Neural cell (in vitro differentiated cells): ENCODE measurements at regions not wholly inside any gene's neighbourhood (a gene's known extent, or its start where the extent isn't known, plus 50 kb on each side); places are given as distances from the start of the nearest gene placed in this dataset.

Experiments
- H2AFZ ChIP-seq: fragments of 200-600, 300-800 bp; sonication (generic), shearing (Covaris generic); 2 replicates; pipeline ENCODE4 v1.6.0; 2014; ENCODE audit warnings: low read depth, mild to moderate bottlenecking, antibody characterized with exemption, low read length, moderate library complexity
- H3F3A ChIP-seq: fragments of 200-600 bp; shearing (Covaris generic); 2 replicates; pipeline ENCODE4 v1.6.1; 2016; ENCODE audit warnings: mild to moderate bottlenecking, moderate library complexity, mixed read lengths, antibody characterized with exemption, low read length; ENCODE audit not compliant: insufficient read depth, poor library complexity, severe bottlenecking
- H3K27ac ChIP-seq: fragments of 200-600, 300-800 bp; sonication (generic), shearing (Covaris generic); 2 replicates; pipeline ENCODE4 v1.5.1; 2014; ENCODE audit warnings: mild to moderate bottlenecking, low read length, moderate library complexity
- H3K27me3 ChIP-seq: fragments of 300-800, 200-600 bp; sonication (generic), shearing (Covaris generic); 2 replicates; pipeline ENCODE4 v1.6.0; 2014; ENCODE audit warnings: mild to moderate bottlenecking, low read depth, low read length, moderate library complexity; ENCODE audit not compliant: insufficient read depth
- H3K36me3 ChIP-seq: fragments of 300-800, 200-600 bp; sonication (generic), shearing (Covaris generic); 2 replicates; pipeline ENCODE4 v1.5.1; 2014; ENCODE audit warnings: mild to moderate bottlenecking, antibody characterized with exemption, low read length, moderate library complexity; ENCODE audit not compliant: insufficient read depth
- H3K4me2 ChIP-seq: fragments of 300-800, 200-600 bp; sonication (generic), shearing (Covaris generic); 2 replicates; pipeline ENCODE4 v1.6.0; 2014; ENCODE audit warnings: mild to moderate bottlenecking, low read length
- H3K4me3 ChIP-seq: fragments of 300-800, 200-600 bp; sonication (generic), shearing (Covaris generic); 2 replicates; pipeline ENCODE4 v1.5.1; 2014; ENCODE audit warnings: mild to moderate bottlenecking, low read length, moderate library complexity
- H3K79me2 ChIP-seq: fragments of 200-600 bp; shearing (Covaris generic); replicated peaks from 2 replicates; pipeline ENCODE4 v1.6.0; 2014; ENCODE audit warnings: mild to moderate bottlenecking, low read length, moderate library complexity; ENCODE audit not compliant: insufficient read depth
- H3K9ac ChIP-seq: fragments of 300-800, 200-600 bp; sonication (generic), shearing (Covaris generic); 2 replicates; pipeline ENCODE4 v1.6.1; 2016; ENCODE audit warnings: mild to moderate bottlenecking, low read length, mixed read lengths
- H3K9me2 ChIP-seq: fragments of 200-600 bp; shearing (Covaris generic); 2 replicates; pipeline ENCODE4 v1.6.1; 2016; ENCODE audit warnings: mild to moderate bottlenecking, low read length, mixed read lengths; ENCODE audit not compliant: insufficient read depth
- H3K9me3 ChIP-seq: fragments of 200-600, 300-800 bp; sonication (generic), shearing (Covaris generic); 2 replicates; pipeline ENCODE4 v1.6.1; 2016; ENCODE audit warnings: mild to moderate bottlenecking, mixed run types, low read length, moderate library complexity, mixed read lengths
- H4K20me1 ChIP-seq: fragments of 200-600 bp; shearing (Covaris generic); 2 replicates; pipeline ENCODE4 v1.6.1; 2016; ENCODE audit warnings: mild to moderate bottlenecking, mixed run types; ENCODE audit not compliant: insufficient read depth
- CTCF ChIP-seq: fragments of 450-650 bp; IDR thresholded peaks from 2 replicates; pipeline ENCODE4 v1.5.1; 2014; ENCODE audit warnings: antibody characterized with exemption, mild to moderate bottlenecking, moderate library complexity; ENCODE audit not compliant: poor library complexity, severe bottlenecking
- EP300 ChIP-seq: fragments of 450-650 bp; conservative IDR thresholded peaks from 2 replicates; pipeline ENCODE4 v1.6.1; 2014; ENCODE audit warnings: antibody characterized with exemption, mild to moderate bottlenecking, moderate library complexity; ENCODE audit not compliant: poor library complexity, severe bottlenecking
- EZH2 ChIP-seq: fragments of 200-600, 300-800 bp; shearing (Covaris generic), sonication (generic); IDR thresholded peaks from 2 replicates; pipeline ENCODE4 v1.6.1; 2014; ENCODE audit warnings: antibody characterized with exemption, low read length, borderline replicate concordance, mild to moderate bottlenecking; ENCODE audit not compliant: insufficient read depth, poor library complexity, severe bottlenecking
- MXI1 ChIP-seq: fragments of 450-650 bp; conservative IDR thresholded peaks from 2 replicates; pipeline ENCODE4 v1.6.1; 2014; ENCODE audit warnings: antibody characterized with exemption, mild to moderate bottlenecking; ENCODE audit not compliant: poor library complexity, severe bottlenecking
- POLR2AphosphoS5 ChIP-seq: IDR thresholded peaks from 2 replicates; pipeline ENCODE4 v1.6.1; 2012
- RAD21 ChIP-seq: fragments of 450-650 bp; conservative IDR thresholded peaks from 2 replicates; pipeline ENCODE4 v1.6.1; 2014; ENCODE audit warnings: antibody characterized with exemption, mild to moderate bottlenecking, moderate library complexity
- REST ChIP-seq: IDR thresholded peaks from 2 replicates; pipeline ENCODE4 v1.6.1; 2012; ENCODE audit warnings: borderline replicate concordance
- SMC3 ChIP-seq: fragments of 450-650 bp; conservative IDR thresholded peaks from 2 replicates; pipeline ENCODE4 v1.6.1; 2014; ENCODE audit warnings: antibody characterized with exemption, mild to moderate bottlenecking, moderate library complexity; ENCODE audit not compliant: poor library complexity
- TAF1 ChIP-seq: IDR thresholded peaks from 2 replicates; pipeline ENCODE4 v1.6.1; 2012; ENCODE audit warnings: low read depth

DNA sequence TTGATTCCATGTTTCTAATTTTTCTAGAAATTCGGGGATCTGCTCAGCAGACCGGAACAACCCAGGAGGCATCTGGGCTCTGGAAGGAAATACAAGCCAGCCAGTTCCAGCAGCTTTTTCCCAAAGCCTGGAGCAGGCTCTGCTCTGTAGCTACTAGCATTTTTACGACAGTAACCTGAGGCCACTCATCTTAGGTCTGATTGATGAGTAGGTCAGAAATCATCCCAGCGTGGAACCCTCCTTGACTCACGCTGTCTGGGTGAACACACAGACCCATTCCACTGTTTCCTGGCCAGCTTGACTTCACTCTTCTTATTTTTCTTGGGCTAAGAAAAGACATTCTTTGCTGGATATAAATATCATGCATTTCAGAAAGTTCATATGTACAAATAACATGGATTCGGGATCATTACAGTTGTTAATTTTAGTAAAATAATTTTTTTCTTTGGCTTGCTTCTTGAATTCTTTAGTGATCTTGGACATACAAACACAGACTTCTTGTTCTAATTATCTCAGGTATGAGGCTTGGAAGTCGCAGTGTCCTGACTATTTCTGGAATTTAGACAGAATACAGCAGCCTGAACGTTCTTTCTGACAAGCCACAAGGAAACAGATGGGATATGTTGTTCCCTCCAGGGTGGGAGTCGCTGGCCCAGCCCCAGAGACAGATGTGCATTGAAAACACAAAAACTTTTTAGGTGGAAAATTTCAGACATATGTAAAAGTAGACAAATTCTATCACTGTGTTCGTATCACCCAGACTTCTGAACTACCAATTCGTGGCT is 54.6 kb upstream of the PITRM1 start:
- Histone ChIP-seq H2AFZ (no peak overlapping the region), H3K9me2 (no peaks in the 10 kb centered on the region), H3K9me3 (no peaks in the 10 kb centered on the region), H4K20me1 (no peaks in the 10 kb centered on the region), H3F3A (no peaks in the 10 kb centered on the region), H3K4me2 (no peak overlapping the region), H3K27ac (no peak overlapping the region), H3K36me3 (no peaks in the 10 kb centered on the region), H3K4me3 (no peak overlapping the region), H3K9ac (no peak overlapping the region), H3K79me2 (no peaks in the 10 kb centered on the region), H3K27me3 (no peaks in the 10 kb centered on the region)
- TF ChIP-seq RAD21 (no peak), CTCF (no peak), POLR2AphosphoS5 (no peak), TAF1 (no peak), REST (no peak), SMC3 (no peak), EP300 (no peak), MXI1 (no peak), EZH2 (no peak)

- no peaks in the 10 kb centered on the region for H3F3A ChIP-seq
- no peak overlapping the region for H3K4me2 ChIP-seq
- TF ChIP-seq POLR2AphosphoS5 (no peak), TAF1 (no peak)
- no peak overlapping the region for H3K9ac ChIP-seq
- H3K36me3 ChIP-seq = no peaks in the 10 kb centered on the region
- no peaks in the 10 kb centered on the region for H3K9me3 ChIP-seq
- H3K4me3 ChIP-seq = no peak overlapping the region
- H3K79me2 ChIP-seq = no peaks in the 10 kb centered on the region
- no peak overlapping the region for H3K27ac ChIP-seq
- H3K27me3 ChIP-seq = no peaks in the 10 kb centered on the region
- no peaks in the 10 kb centered on the region for H3K9me2 ChIP-seq
- no peak overlapping the region for H2AFZ ChIP-seq
- no peaks in the 10 kb centered on the region for H4K20me1 ChIP-seq
These were observed 53.0 kb upstream of the PITRM1 start for GRCh38 chr10:3225561-3225960.

DNA sequence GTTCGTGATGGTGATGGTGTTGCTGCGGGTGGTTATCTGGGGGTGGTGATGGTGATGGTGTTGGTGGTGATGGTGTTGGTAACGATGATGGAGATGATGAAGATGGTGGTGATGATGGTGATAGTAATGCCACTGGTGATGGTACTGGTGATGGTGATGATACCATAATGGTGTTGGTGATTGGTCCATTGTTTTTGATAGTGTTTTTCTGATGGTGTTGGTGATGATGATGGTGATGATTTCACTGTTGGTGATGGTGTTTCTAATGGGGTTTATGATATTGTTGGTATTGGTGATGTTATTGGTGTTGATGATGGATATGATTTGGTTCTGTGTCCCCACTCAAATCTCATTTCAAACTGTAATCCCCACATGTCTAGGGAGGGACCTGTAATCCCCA is 51.7 kb upstream of the PITRM1 start:
- no peak overlapping the region for H3K27ac ChIP-seq
- H3F3A ChIP-seq = no peaks in the 10 kb centered on the region
- H3K79me2 ChIP-seq = no peaks in the 10 kb centered on the region
- no peaks in the 10 kb centered on the region for H3K27me3 ChIP-seq
- no peak overlapping the region for H3K9ac ChIP-seq
- no peaks in the 10 kb centered on the region for H3K36me3 ChIP-seq
- no peaks in the 10 kb centered on the region for H4K20me1 ChIP-seq
- H3K9me2 ChIP-seq = no peaks in the 10 kb centered on the region
- H3K4me2 ChIP-seq = no peak overlapping the region
- H3K9me3 ChIP-seq = no peaks in the 10 kb centered on the region
- no peak for TF ChIP-seq RAD21
- TF ChIP-seq CTCF = no peak
- TF ChIP-seq EZH2 = no peak
- no peak for TF ChIP-seq REST
- TF ChIP-seq EP300 = no peak
- no peak for TF ChIP-seq TAF1
- no peak overlapping the region for H3K4me3 ChIP-seq
- H2AFZ ChIP-seq = no peak overlapping the region
